Immature natural killer cell (primary cell): ENCODE measurements at regions not wholly inside any gene's neighbourhood (a gene's known extent, or its start where the extent isn't known, plus 50 kb on each side); places are given as distances from the start of the nearest gene placed in this dataset.
"Not testable (repeated sequence)": the region's sequence is repeated elsewhere in the genome, so short reads cannot be mapped to it uniquely, and the experiment has no call there.

Experiments used
- DNase-seq, 3 donors: peaks; one replicate each; pipeline ENCODE4 v3.0.0; 2022; ENCODE audit warnings: mixed read lengths in 1 of 3
- H3K27ac Mint-ChIP-seq, 6 donors: one replicate each; pipeline ENCODE4 v1.8.0; 2020; ENCODE audit warnings: mixed read lengths in 6 of 6, mild to moderate bottlenecking in 5 of 6, inconsistent platforms in 4 of 6, moderate library complexity in 3 of 6
- H3K27me3 Mint-ChIP-seq, 3 donors: one replicate each; pipeline ENCODE4 v1.8.0; 2020 to 2021; ENCODE audit warnings: low read depth in 3 of 3, mild to moderate bottlenecking in 3 of 3, mixed read lengths in 3 of 3, moderate library complexity in 3 of 3, inconsistent platforms in 1 of 3
- H3K36me3 Mint-ChIP-seq, 3 donors: one replicate each; pipeline ENCODE4 v1.8.0; 2020; ENCODE audit warnings: mixed read lengths in 3 of 3, inconsistent platforms in 2 of 3, mild to moderate bottlenecking in 2 of 3
- H3K4me1 Mint-ChIP-seq, 2 donors: one replicate each; pipeline ENCODE4 v1.8.0; 2020; ENCODE audit warnings: inconsistent platforms in 2 of 2, mild to moderate bottlenecking in 2 of 2, mixed read lengths in 2 of 2, moderate library complexity in 1 of 2
- H3K4me3 Mint-ChIP-seq, 5 donors: one replicate each; pipeline ENCODE4 v1.8.0; 2020; ENCODE audit warnings: mild to moderate bottlenecking in 5 of 5, mixed read lengths in 5 of 5, inconsistent platforms in 3 of 5, moderate library complexity in 3 of 5
- H3K9me3 Mint-ChIP-seq, 6 donors: one replicate each; pipeline ENCODE4 v1.8.0; 2020; ENCODE audit warnings: mild to moderate bottlenecking in 6 of 6, mixed read lengths in 6 of 6, inconsistent platforms in 4 of 6, moderate library complexity in 3 of 6

- no peaks in the 10 kb centered on the region for H3K9me3 Mint-ChIP-seq
- H3K4me3 Mint-ChIP-seq, result no peak overlapping the region
- H3K27me3 Mint-ChIP-seq, result peaks cover 0 to 3% (median 2%) of the 10 kb centered on the region in 3 donors
- H3K36me3 Mint-ChIP-seq, result no peaks in the 10 kb centered on the region
- DNase-seq, result no peak
- H3K4me1 Mint-ChIP-seq, result peaks cover 28 to 36% of the 10 kb centered on the region in 2 donors
- no peak overlapping the region for H3K27ac Mint-ChIP-seq
Observed at GRCh38 chr2:215791481-215791937, 221.8 kb downstream of the MREG start.

GRCh38 chr2:215790523-215791421 lies 222.6 kb downstream of the MREG start:
- peaks cover 22 to 29% of the 10 kb centered on the region in 2 donors for H3K4me1 Mint-ChIP-seq
- H3K9me3 Mint-ChIP-seq, result no peaks in the 10 kb centered on the region
- no peak overlapping the region for H3K27ac Mint-ChIP-seq
- H3K36me3 Mint-ChIP-seq, result no peaks in the 10 kb centered on the region
- H3K4me3 Mint-ChIP-seq, result no peak overlapping the region
- H3K27me3 Mint-ChIP-seq, result peaks cover 0 to 3% (median 2%) of the 10 kb centered on the region in 3 donors
- DNase-seq, result no peak

- Mint-ChIP-seq H3K4me1 (peaks cover under 1 to 3% of the 10 kb centered on the region in 2 donors), H3K4me3 (no peak overlapping the region), H3K27me3 (peaks cover 0 to 3% (median 2%) of the 10 kb centered on the region in 3 donors), H3K36me3 (no peaks in the 10 kb centered on the region), H3K9me3 (no peaks in the 10 kb centered on the region), H3K27ac (no peak overlapping the region)
- no peak for DNase-seq
Observed at GRCh38 chr2:215787565-215788178, 225.7 kb downstream of the MREG start.

- Mint-ChIP-seq H3K27ac (no peak overlapping the region), H3K27me3 (peaks cover 0 to 3% (median 2%) of the 10 kb centered on the region in 3 donors), H3K4me1 (no peaks in the 10 kb centered on the region), H3K9me3 (no peaks in the 10 kb centered on the region), H3K4me3 (no peak overlapping the region), H3K36me3 (no peaks in the 10 kb centered on the region)
- DNase-seq, result no peak
Observed at GRCh38 chr2:215787025-215787424, 226.3 kb downstream of the MREG start.

GRCh38 chr2:215784371-215784783 lies 229.0 kb downstream of the MREG start:
- no peak for DNase-seq
- H3K4me1 Mint-ChIP-seq, result no peaks in the 10 kb centered on the region
- H3K4me3 Mint-ChIP-seq, result no peak overlapping the region
- peaks cover 0 to 6% (median 6%) of the 10 kb centered on the region in 3 donors for H3K27me3 Mint-ChIP-seq
- H3K27ac Mint-ChIP-seq, result no peak overlapping the region
- no peaks in the 10 kb centered on the region for H3K9me3 Mint-ChIP-seq
- H3K36me3 Mint-ChIP-seq, result no peaks in the 10 kb centered on the region

GRCh38 chr2:215783640-215784039 lies 229.7 kb downstream of the MREG start:
- H3K9me3 Mint-ChIP-seq, H3K27ac Mint-ChIP-seq, H3K27me3 Mint-ChIP-seq, DNase-seq, H3K36me3 Mint-ChIP-seq, H3K4me3 Mint-ChIP-seq, H3K4me1 Mint-ChIP-seq: not testable (repeated sequence)

- Mint-ChIP-seq H3K27ac (no peak overlapping the region), H3K4me3 (no peak overlapping the region), H3K36me3 (no peaks in the 10 kb centered on the region), H3K27me3 (peaks cover 0 to 6% (median 6%) of the 10 kb centered on the region in 3 donors), H3K9me3 (no peaks in the 10 kb centered on the region), H3K4me1 (no peaks in the 10 kb centered on the region)
- DNase-seq, result no peak
Observed at GRCh38 chr2:215782965-215783364, 230.4 kb downstream of the MREG start.

- H3K36me3 Mint-ChIP-seq, result no peaks in the 10 kb centered on the region
- H3K27me3 Mint-ChIP-seq, result peaks cover 2 to 6% (median 6%) of the 10 kb centered on the region in 3 donors
- DNase-seq, result no peak
- peaks cover 0 to 2% (median 0%) of the 10 kb centered on the region in 6 donors for H3K9me3 Mint-ChIP-seq
- H3K27ac Mint-ChIP-seq, result no peak overlapping the region
- H3K4me3 Mint-ChIP-seq, result no peak overlapping the region
- no peaks in the 10 kb centered on the region for H3K4me1 Mint-ChIP-seq
Observed at GRCh38 chr2:215782295-215782694, 231.1 kb downstream of the MREG start.

GRCh38 chr2:215780907-215781685 lies 232.3 kb downstream of the MREG start:
- no peaks in the 10 kb centered on the region for H3K4me1 Mint-ChIP-seq
- peaks cover 0 to 2% (median 0%) of the 10 kb centered on the region in 6 donors for H3K9me3 Mint-ChIP-seq
- H3K27ac Mint-ChIP-seq, result no peak overlapping the region
- H3K4me3 Mint-ChIP-seq, result no peak overlapping the region
- peaks cover 3 to 13% (median 3%) of the 10 kb centered on the region in 3 donors for H3K27me3 Mint-ChIP-seq
- DNase-seq, result no peak
- H3K36me3 Mint-ChIP-seq, result no peaks in the 10 kb centered on the region

GRCh38 chr2:215780313-215780712 lies 233.0 kb downstream of the MREG start:
- Mint-ChIP-seq H3K36me3 (no peaks in the 10 kb centered on the region), H3K27me3 (peaks cover 3 to 10% (median 3%) of the 10 kb centered on the region in 3 donors), H3K27ac (no peak overlapping the region), H3K4me1 (no peaks in the 10 kb centered on the region), H3K4me3 (no peak overlapping the region), H3K9me3 (peaks cover 0 to 2% (median 0%) of the 10 kb centered on the region in 6 donors)
- DNase-seq, result no peak

GRCh38 chr2:215779912-215780311 lies 233.4 kb downstream of the MREG start:
- Mint-ChIP-seq H3K4me3 (no peak overlapping the region), H3K4me1 (no peaks in the 10 kb centered on the region), H3K36me3 (no peaks in the 10 kb centered on the region), H3K27me3 (peaks cover 3 to 10% (median 3%) of the 10 kb centered on the region in 3 donors), H3K9me3 (peaks cover 0 to 2% (median 0%) of the 10 kb centered on the region in 6 donors), H3K27ac (no peak overlapping the region)
- DNase-seq, result no peak

- Mint-ChIP-seq H3K27ac (no peak overlapping the region), H3K4me3 (no peak overlapping the region), H3K36me3 (no peaks in the 10 kb centered on the region), H3K27me3 (peaks cover 3 to 10% (median 7%) of the 10 kb centered on the region in 3 donors), H3K4me1 (no peaks in the 10 kb centered on the region), H3K9me3 (peaks cover 0 to 4% (median 0%) of the 10 kb centered on the region in 6 donors)
- no peak for DNase-seq
Observed at GRCh38 chr2:215777465-215778044, 235.8 kb downstream of the MREG start.

- peaks cover 0 to 4% (median 0%) of the 10 kb centered on the region in 6 donors for H3K9me3 Mint-ChIP-seq
- no peak for DNase-seq
- no peaks in the 10 kb centered on the region for H3K4me1 Mint-ChIP-seq
- peaks cover 3 to 9% (median 7%) of the 10 kb centered on the region in 3 donors for H3K27me3 Mint-ChIP-seq
- H3K4me3 Mint-ChIP-seq, result no peak overlapping the region
- H3K27ac Mint-ChIP-seq, result no peak overlapping the region
- H3K36me3 Mint-ChIP-seq, result no peaks in the 10 kb centered on the region
Observed at GRCh38 chr2:215775106-215775505, 238.2 kb downstream of the MREG start.
